ENCODE measurements at regions not wholly inside any gene's neighbourhood (a gene's known extent, or its start where the extent isn't known, plus 50 kb on each side); places are given as distances from the start of the nearest gene placed in this dataset.
"Not testable (repeated sequence)": the region's sequence is repeated elsewhere in the genome, so short reads cannot be mapped to it uniquely, and the experiment has no call there.

DNA sequence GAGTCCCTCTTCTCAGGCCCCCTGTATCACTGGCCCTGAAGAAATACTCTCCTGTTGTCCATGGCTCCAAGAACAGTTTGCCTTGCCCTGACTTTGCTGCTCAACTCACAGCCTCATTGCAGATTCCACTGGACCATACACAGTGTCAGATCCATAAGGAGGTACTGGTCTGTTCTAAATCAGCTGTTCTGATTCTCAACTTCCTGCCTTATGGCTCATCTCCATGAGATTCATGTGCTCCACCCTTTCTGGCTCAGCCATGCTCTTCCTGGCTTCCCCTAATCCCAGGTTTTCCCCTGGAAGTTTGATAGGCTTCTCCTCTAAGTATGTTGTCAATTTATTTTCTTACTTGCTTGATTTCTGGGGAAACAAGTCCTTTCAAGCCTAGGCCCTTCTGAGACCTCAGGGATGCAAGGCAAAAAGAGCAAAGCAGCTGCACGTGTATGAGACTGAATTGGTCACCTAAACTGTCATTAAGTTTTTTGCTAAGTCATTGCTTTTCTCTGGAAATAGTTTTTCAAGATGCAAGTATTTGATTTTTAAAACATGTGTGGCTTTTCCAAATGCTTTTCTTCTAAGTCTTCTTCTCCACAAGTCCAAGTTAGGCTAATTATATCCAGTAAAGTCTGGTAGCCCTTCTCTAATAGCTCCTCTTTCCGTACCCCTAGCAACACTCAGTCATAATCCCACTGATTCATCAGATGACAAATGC is 1288.5 kb downstream of the RPIA start:
- TF ChIP-seq, protein P1, sequence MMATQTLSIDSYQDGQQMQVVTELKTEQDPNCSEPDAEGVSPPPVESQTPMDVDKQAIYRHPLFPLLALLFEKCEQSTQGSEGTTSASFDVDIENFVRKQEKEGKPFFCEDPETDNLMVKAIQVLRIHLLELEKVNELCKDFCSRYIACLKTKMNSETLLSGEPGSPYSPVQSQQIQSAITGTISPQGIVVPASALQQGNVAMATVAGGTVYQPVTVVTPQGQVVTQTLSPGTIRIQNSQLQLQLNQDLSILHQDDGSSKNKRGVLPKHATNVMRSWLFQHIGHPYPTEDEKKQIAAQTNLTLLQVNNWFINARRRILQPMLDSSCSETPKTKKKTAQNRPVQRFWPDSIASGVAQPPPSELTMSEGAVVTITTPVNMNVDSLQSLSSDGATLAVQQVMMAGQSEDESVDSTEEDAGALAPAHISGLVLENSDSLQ (IDR thresholded peaks at IDR 0.05), result not testable (repeated sequence)
- TF ChIP-seq, protein P2, sequence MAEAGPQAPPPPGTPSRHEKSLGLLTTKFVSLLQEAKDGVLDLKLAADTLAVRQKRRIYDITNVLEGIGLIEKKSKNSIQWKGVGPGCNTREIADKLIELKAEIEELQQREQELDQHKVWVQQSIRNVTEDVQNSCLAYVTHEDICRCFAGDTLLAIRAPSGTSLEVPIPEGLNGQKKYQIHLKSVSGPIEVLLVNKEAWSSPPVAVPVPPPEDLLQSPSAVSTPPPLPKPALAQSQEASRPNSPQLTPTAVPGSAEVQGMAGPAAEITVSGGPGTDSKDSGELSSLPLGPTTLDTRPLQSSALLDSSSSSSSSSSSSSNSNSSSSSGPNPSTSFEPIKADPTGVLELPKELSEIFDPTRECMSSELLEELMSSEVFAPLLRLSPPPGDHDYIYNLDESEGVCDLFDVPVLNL (IDR thresholded peaks at IDR 0.05; ENCODE audit: low read depth, low read length), result not testable (repeated sequence)
- TF ChIP-seq POLR2A (IDR thresholded peaks at IDR 0.05; ENCODE audit: low read depth, low read length), result not testable (repeated sequence)
- TF ChIP-seq, protein P3, sequence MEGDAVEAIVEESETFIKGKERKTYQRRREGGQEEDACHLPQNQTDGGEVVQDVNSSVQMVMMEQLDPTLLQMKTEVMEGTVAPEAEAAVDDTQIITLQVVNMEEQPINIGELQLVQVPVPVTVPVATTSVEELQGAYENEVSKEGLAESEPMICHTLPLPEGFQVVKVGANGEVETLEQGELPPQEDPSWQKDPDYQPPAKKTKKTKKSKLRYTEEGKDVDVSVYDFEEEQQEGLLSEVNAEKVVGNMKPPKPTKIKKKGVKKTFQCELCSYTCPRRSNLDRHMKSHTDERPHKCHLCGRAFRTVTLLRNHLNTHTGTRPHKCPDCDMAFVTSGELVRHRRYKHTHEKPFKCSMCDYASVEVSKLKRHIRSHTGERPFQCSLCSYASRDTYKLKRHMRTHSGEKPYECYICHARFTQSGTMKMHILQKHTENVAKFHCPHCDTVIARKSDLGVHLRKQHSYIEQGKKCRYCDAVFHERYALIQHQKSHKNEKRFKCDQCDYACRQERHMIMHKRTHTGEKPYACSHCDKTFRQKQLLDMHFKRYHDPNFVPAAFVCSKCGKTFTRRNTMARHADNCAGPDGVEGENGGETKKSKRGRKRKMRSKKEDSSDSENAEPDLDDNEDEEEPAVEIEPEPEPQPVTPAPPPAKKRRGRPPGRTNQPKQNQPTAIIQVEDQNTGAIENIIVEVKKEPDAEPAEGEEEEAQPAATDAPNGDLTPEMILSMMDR (IDR thresholded peaks at IDR 0.05 in 2 of 3, conservative IDR thresholded peaks at IDR 0.05 in 1 of 3; ENCODE audit: control insufficient read depth in 2 of 3, extremely low read depth in 1 of 3, insufficient read depth in 1 of 3, low read depth in 3 of 3, low read length in 3 of 3), result not testable (repeated sequence)

All from GM12878 (cell line).